ENCODE measurements at regions not wholly inside any gene's neighbourhood (a gene's known extent, or its start where the extent isn't known, plus 50 kb on each side); places are given as distances from the start of the nearest gene placed in this dataset.

DNA sequence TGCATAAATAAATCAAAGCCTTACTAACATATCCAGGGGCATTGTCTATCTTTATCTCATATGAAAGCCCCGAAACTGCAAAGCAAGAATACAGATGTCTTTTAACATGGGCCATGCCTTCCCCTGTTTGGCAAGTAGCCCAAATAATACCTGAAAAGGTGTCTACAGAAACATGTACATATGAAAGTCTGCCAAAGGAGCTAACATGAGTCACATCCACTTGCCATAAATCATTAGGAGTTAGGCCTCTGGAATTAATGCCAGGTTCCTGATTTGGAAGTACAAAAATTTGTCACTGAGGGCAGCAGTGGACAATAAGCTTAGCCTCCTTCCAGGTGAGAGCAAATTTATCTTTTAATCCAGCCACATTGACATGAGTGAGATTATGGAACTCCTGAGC, 85.5 kb upstream of the PGR start:
- DNase-seq (ENCODE audit: low read depth in 2 of 2), result no peak

DNA sequence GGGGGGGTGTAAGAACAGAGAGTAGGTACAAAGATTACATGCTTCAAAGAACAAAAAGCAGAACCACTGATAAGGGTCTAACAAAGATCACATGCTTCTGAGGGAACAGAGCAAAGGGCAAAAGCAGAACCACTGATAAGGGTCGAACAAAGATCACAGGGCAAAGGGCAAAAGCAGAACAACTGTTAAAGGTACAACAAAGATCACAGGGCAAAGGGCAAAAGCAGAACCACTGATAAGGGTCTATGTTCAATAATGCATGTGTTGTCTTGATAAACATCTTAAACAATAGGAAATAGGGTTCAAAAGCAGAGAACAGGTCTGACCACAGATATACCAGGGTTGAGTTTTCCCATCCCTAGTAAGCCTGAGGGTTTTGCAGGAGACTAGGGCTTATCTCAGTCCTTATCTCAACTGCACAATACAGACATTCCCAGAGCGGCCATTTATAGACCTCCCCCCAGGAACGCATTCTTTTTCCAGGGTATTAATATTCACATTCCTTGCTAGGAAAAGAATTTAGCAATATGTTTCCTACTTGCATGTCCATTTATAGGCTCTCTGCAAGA, 81.9 kb upstream of the PGR start:
- no peak for DNase-seq (ENCODE audit: low read depth in 2 of 2)

DNA sequence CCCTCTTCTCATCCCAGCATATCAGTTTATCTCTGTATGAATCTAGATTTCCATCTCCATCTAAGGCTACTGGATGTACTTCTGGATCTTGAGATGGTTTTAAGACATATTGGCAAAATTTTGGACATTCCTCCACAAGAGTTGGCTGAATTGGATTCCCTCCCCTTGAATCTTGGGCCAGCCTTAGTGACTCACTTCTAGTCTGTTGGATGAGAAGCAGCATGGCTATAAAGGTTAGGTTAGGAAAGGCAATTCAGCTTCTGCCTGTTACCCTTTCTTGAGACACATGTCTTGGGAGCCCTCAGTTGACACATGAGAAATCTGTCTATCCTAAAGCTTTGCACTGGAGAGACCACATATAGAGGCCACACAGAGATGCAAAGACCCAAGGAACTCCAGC, 73.0 kb upstream of the PGR start:
- DNase-seq (ENCODE audit: low read depth in 2 of 2), result no peak

DNA sequence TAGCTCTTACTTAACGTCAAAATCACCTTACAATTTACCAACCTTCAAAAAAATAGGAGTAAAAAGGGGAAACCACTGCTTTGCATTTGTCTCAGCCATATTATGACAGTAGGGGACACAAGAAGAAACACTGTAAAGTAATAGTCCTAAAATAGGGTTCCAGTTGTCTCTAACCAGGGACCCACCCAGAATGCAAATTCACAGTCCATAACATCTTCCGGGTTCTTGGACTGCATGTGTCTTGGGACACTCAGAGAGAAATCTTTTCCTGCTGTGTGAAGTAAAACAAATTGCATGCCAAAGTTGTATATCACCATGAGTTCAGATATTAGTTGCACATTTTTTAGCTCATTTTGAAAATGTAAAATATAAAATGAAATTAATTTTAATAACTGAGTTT, 69.8 kb upstream of the PGR start:
- DNase-seq (ENCODE audit: low read depth in 2 of 2), result no peak

DNA sequence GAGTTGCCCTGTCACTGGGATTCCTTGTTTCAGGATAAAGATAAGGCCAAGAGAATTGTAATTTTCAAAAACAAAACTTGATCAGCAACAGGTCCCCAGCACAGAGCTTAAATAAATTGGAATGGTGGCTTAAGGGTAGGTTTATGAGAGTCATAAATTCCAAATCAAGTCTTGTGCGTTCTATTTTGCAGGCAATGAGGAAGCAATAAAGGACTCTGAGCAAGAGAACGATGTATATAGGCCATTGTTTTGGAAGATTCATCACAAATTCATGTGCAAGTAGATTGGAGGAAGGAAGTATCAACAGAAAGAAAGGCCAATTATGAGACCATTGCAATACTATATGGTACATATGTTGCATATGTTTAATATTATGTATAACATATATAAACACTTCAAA, 65.7 kb upstream of the PGR start:
- no peak for DNase-seq (ENCODE audit: low read depth in 2 of 2)

DNA sequence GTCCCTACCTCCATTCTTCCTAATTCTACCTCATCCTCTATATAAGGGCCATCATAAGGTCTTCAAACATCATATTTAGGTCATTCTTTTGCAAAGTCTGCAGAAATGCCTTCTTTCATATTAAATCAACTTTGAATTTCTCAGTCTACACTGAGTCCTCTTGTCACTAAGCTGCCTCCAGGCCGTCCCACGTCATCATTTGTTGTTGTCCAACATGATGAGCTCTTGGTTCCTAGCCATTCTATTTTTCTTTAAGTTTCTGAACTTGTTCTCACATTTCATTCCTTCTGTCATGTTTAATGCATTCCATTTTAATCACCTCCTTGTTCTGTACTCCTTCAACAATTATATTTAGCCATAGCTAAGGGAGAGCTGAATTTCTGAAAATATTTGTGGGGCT, 59.2 kb upstream of the PGR start:
- DNase-seq (ENCODE audit: low read depth in 2 of 2), result no peak

DNA sequence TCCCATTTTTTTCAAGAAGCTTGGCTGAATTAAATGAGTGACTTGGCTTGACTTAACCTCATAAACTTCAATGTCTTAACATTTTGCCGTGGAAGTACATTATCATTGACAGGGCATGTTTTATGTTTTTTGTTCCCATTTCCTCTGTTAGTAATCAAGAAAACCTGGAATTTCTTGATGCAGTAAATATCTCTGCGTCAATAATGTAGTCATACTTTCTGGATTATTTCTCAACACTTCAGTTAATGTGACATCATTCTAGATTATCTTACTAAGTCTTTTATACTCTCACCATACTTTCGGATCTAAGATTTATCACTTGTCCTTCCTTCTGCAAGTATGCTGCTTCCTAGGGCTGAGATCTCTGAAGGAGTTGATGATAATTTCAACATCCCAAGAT, 58.6 kb upstream of the PGR start:
- no peak for DNase-seq (ENCODE audit: low read depth in 2 of 2)

DNA sequence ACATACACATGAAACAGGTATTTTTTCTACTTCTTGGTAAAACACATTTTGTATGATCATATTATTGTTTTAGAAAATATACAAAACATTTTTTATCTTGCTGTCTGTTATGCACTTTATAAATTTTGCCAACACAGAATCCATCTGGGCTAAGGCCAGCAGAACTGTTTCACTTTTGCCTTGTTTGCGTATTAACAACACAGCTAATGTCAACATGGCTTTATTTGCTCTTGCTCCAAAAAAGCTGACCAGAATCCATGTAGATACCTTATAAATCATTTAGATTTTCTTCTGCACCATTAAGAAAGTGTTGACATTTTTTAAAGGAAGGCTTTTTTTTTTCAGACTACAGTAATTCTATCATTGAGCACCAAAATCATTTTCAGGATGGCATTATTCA, 58.1 kb upstream of the PGR start:
- DNase-seq (ENCODE audit: low read depth in 2 of 2), result no peak

DNA sequence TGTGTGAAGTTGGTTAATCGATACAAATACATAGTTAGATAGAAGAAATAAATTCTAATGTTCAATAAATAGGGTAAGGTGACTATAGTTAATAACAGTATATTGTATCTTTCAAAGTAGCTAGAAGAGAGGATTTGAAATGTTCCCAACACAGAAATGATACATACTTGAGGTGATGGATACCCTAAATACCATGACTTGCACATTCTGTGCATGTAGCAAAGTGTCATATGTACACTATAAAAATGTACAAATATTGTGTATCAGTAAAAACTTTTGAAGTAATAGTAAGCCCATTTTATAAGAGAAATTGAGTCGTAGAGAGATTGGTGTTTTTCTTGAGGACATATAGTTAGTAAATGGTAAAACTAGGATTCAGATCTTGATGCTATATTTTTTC, 56.4 kb upstream of the PGR start:
- DNase-seq (ENCODE audit: low read depth in 2 of 2), result no peak

DNA sequence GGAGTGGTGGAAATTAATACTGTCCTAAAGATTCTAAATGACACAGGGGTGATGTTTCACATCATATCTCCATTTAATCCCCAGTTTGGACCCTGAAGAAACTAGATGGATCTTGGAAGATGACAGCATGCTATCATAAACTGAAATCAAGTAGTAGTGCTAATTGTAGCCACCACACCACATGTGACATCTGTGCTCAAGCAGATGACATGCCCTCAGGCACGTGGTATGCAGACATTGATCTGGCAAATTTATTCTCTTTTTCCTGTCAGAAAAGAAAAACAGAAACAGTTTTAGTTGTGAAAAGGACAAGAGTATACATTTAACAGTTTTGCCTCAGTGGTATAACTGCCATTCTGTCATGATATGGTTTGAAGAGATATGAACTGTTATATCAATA, 52.9 kb upstream of the PGR start:
- no peak for DNase-seq (ENCODE audit: low read depth in 2 of 2)

DNA sequence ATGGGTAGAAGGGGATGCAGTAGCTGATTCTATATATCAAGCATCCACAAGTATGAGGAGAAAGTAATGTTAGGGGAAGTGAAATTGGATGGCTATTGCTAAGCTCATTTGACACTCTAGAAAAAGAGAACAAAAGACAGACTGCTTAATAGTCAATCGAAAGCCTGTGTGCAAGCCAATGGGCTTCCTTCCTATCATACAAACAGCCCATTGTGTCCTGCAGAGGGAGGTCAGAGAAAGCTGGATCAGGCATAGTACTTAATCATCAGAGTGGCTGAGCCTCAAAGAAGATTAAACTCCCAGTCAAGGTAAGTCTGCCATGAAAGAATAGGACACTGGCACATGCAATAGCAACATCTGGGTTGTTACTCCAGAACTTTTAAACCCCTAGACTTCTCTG, 50.9 kb upstream of the PGR start:
- no peak for DNase-seq (ENCODE audit: low read depth in 2 of 2)

All from lung microvascular endothelial cell (primary cell).